ENCODE measurements at regions not wholly inside any gene's neighbourhood (a gene's known extent, or its start where the extent isn't known, plus 50 kb on each side); places are given as distances from the start of the nearest gene placed in this dataset.

DNA sequence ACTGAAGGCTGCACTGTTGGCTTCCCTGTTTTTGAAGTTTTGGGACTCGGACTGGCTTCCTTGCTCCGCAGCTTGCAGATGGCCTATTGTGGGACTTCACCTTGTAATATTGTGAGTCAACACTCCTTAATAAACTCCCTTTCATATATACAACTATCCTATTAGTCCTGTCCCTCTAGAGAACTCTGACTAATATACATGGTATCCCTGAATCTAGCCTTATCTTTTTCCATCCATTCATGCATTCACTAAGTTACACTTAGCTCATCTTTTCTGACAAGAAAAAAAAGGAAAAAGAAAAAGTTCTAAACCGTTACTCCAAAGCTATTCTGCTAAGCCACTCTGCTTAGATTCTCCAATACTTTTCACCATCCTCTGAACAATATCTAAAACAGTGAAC, 1260.2 kb upstream of the PCDH7 start:
- no peak overlapping the region for H2AFZ ChIP-seq (ENCODE audit: low read depth)
- POLR2A ChIA-PET: no interaction called here
- H3K27ac ChIP-seq (ENCODE audit: low read depth in 2 of 2, low read length in 1 of 2): no peak overlapping the region
- no peaks in the 10 kb centered on the region for H4K20me1 ChIP-seq (ENCODE audit: insufficient read depth)
- no peaks in the 10 kb centered on the region for H3K27me3 ChIP-seq (ENCODE audit: insufficient read depth)
- 5% methylated on average over 3 of the region's 3 CpGs for WGBS (ENCODE audit: low lambda C conversion rate)
- no peak for TF ChIP-seq EZH2phosphoT487 (IDR thresholded peaks at IDR 0.05; ENCODE audit: borderline replicate concordance, low read depth)
- no peak for TF ChIP-seq RAD21 (IDR thresholded peaks at IDR 0.05; ENCODE audit: low read length)
- TF ChIP-seq, protein P1, sequence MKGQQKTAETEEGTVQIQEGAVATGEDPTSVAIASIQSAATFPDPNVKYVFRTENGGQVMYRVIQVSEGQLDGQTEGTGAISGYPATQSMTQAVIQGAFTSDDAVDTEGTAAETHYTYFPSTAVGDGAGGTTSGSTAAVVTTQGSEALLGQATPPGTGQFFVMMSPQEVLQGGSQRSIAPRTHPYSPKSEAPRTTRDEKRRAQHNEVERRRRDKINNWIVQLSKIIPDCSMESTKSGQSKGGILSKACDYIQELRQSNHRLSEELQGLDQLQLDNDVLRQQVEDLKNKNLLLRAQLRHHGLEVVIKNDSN (IDR thresholded peaks at IDR 0.05; ENCODE audit: borderline replicate concordance, low read depth): no peak
- TF ChIP-seq, protein P2, sequence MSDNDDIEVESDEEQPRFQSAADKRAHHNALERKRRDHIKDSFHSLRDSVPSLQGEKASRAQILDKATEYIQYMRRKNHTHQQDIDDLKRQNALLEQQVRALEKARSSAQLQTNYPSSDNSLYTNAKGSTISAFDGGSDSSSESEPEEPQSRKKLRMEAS (IDR thresholded peaks at IDR 0.05; ENCODE audit: low read depth): no peak
- TF ChIP-seq CHD2 (IDR thresholded peaks at IDR 0.05; ENCODE audit: low read length, partially characterized antibody): no peak
- TF ChIP-seq EP300 (IDR thresholded peaks at IDR 0.05; ENCODE audit: borderline replicate concordance in 1 of 2, low read depth in 1 of 2, low read length in 1 of 2): no peak
- no peak for TF ChIP-seq POLR2AphosphoS5 (IDR thresholded peaks at IDR 0.05; ENCODE audit: low read depth, low read length)
- TF ChIP-seq, protein P3, sequence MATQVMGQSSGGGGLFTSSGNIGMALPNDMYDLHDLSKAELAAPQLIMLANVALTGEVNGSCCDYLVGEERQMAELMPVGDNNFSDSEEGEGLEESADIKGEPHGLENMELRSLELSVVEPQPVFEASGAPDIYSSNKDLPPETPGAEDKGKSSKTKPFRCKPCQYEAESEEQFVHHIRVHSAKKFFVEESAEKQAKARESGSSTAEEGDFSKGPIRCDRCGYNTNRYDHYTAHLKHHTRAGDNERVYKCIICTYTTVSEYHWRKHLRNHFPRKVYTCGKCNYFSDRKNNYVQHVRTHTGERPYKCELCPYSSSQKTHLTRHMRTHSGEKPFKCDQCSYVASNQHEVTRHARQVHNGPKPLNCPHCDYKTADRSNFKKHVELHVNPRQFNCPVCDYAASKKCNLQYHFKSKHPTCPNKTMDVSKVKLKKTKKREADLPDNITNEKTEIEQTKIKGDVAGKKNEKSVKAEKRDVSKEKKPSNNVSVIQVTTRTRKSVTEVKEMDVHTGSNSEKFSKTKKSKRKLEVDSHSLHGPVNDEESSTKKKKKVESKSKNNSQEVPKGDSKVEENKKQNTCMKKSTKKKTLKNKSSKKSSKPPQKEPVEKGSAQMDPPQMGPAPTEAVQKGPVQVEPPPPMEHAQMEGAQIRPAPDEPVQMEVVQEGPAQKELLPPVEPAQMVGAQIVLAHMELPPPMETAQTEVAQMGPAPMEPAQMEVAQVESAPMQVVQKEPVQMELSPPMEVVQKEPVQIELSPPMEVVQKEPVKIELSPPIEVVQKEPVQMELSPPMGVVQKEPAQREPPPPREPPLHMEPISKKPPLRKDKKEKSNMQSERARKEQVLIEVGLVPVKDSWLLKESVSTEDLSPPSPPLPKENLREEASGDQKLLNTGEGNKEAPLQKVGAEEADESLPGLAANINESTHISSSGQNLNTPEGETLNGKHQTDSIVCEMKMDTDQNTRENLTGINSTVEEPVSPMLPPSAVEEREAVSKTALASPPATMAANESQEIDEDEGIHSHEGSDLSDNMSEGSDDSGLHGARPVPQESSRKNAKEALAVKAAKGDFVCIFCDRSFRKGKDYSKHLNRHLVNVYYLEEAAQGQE (IDR thresholded peaks at IDR 0.05; ENCODE audit: low read depth, low read length): no peak
- TF ChIP-seq NRF1 (IDR thresholded peaks at IDR 0.05; ENCODE audit: low read depth, low read length): no peak
- CTCF ChIA-PET: no interaction called here
- no peaks in the 10 kb centered on the region for H3K9me2 ChIP-seq
- H3K36me3 ChIP-seq (replicated peaks in 1 of 2; ENCODE audit: control insufficient read depth in 1 of 2, insufficient read depth in 2 of 2, low read length in 1 of 2): no peaks in the 10 kb centered on the region
- no peaks in the 10 kb centered on the region for H3K9me3 ChIP-seq
- no peak overlapping the region for H3K9ac ChIP-seq
- no peak for DNase-seq
- H3K4me1 ChIP-seq (ENCODE audit: control insufficient read depth in 1 of 2, insufficient read depth in 2 of 2, low read depth in 1 of 2, low read length in 1 of 2): no peaks in the 10 kb centered on the region
- no peaks in the 10 kb centered on the region for H3K79me2 ChIP-seq (ENCODE audit: insufficient read depth)
- no peak overlapping the region for H3K4me3 ChIP-seq (ENCODE audit: low read depth in 2 of 2, low read length in 1 of 2)
- H3F3A ChIP-seq (replicated peaks; ENCODE audit: insufficient read depth): no peaks in the 10 kb centered on the region
- no peak overlapping the region for H3K4me2 ChIP-seq

GRCh38 chr4:29467044-29467717, 1253.0 kb upstream of the PCDH7 start:
- TF ChIP-seq FOSL2 (IDR thresholded peaks at IDR 0.05; ENCODE audit: borderline replicate concordance, low read depth) (no peak), JUND (IDR thresholded peaks at IDR 0.05) (0 out of 2 replicates have a peak, but pooled peaks have one; percentile 4), RAD21 (IDR thresholded peaks at IDR 0.05; ENCODE audit: low read length) (no peak)
- Histone ChIP-seq H3F3A (replicated peaks; ENCODE audit: insufficient read depth) (no peaks in the 10 kb centered on the region), H3K4me1 (ENCODE audit: control insufficient read depth in 1 of 2, insufficient read depth in 2 of 2, low read depth in 1 of 2, low read length in 1 of 2) (no peaks in the 10 kb centered on the region; a peak in 1 of 4 replicates), H3K9ac (no peak overlapping the region), H3K4me3 (ENCODE audit: low read depth in 2 of 2, low read length in 1 of 2) (no peak overlapping the region), H3K27ac (ENCODE audit: low read depth in 2 of 2, low read length in 1 of 2) (peak overlapping the region in 1 of 2 experiments; percentile 50; a peak in 1 of 4 replicates), H3K36me3 (replicated peaks in 1 of 2; ENCODE audit: control insufficient read depth in 1 of 2, insufficient read depth in 2 of 2, low read length in 1 of 2) (no peaks in the 10 kb centered on the region), H4K20me1 (ENCODE audit: insufficient read depth) (no peaks in the 10 kb centered on the region), H3K27me3 (ENCODE audit: insufficient read depth) (no peaks in the 10 kb centered on the region), H3K9me3 (no peaks in the 10 kb centered on the region), H3K79me2 (ENCODE audit: insufficient read depth) (no peaks in the 10 kb centered on the region), H2AFZ (ENCODE audit: low read depth) (no peak overlapping the region), H3K9me2 (no peaks in the 10 kb centered on the region), H3K4me2 (no peak overlapping the region)
- DNase-seq: no peak
- CTCF ChIA-PET: no interaction called here
- 8% methylated on average over 1 of the region's 1 CpG for WGBS (ENCODE audit: low lambda C conversion rate)
- POLR2A ChIA-PET: no interaction called here

Small RNAs in the stretch of these regions (small RNA-seq; reads per million reads assigned to genes)
- gene RF00019: 0 reads per million in 7 experiments
- gene RN7SL101P: 0 to 0.52 (median 0) reads per million in 7 experiments

Data from SK-N-SH (cell line).